ENCODE measurements at regions not wholly inside any gene's neighbourhood (a gene's known extent, or its start where the extent isn't known, plus 50 kb on each side); places are given as distances from the start of the nearest gene placed in this dataset.

DNA sequence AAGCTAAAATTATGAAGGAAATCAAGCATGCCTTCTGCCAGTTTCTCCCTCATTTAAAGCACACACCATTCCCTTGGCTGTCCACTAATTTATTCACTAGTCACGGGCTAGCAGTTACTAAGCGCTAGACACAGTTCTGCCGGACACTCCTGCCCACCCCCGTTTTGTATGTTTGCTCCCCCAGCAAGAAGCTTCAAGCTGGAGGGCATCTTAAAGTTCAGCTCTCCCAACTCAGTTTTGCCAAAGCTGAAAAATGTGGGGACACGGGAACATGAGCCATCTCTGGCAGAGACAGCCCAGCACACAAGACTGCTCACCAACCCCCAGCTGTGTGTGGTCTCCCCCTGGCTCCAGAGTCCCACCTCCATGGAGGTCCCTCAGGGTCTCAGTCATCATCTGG lies 263.6 kb downstream of the BRD1 start:
- DNase-seq = no peak

DNA sequence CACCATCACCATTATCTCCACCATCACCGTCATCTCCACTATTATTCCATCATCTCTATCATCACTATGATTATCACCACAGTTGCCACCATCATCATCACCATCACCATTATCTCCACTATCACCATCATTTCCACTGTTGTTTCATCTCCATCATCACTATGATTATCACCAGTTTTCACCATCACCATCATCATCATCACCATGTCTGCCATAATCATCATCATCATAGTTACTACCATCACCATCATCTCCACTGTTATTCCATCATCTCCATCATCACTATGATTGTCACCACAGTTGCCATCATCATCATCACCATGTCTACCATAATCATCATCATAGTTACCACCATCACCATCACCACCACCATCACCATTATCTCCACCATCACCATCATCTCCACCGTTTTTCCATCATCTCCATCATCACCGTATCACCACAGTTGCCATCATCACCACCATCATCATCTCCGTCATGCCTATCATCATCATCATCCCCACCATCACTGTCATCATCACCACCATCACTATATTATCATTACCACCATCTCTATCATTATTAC lies 264.9 kb downstream of the BRD1 start:
- DNase-seq = no peak

DNA sequence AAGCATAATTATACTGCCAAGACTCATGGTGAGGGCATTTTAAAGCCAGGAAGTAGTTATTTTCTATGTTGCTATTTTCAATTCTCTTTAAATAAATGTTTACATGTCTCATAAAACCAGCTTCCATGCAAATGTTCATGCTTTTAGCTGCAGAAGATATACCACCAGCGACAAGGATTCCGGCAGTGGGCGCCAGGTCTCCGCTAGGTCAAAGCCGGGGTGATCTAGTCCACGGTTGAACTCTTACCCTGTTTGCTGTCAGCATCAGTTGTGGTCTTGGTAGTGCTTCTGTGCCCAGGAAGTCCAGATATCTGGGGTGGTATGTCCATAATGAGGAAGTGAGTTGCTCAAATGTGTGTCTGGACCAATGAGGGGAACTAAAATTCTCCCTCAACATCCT lies 265.7 kb downstream of the BRD1 start:
- DNase-seq = no peak

GRCh38 chr22:49561338-49561737 lies 266.3 kb downstream of the BRD1 start:
- no peak for DNase-seq

DNA sequence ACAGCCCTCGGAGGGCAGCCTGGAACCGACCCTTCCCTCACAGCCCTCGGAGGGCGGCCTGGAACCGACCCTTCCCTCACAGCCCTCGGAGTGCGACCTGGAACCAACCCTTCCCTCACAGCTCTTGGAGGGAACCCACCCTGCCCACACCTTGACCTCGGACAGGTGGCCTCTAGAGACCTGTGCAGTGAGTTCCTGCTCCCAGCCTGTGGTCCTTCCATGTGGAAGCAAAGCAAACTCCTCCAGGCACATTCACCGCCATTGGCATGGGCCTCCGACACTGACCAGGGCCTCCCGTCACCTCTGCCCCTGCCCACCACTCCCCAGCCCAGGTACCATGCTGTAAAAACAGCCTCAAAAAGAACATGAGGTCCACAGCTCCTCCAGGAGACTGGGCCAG lies 272.1 kb downstream of the BRD1 start:
- DNase-seq = no peak

- DNase-seq = no peak
Observed at GRCh38 chr22:49554741-49555140, 272.9 kb downstream of the BRD1 start.

GRCh38 chr22:49554296-49554625 lies 273.4 kb downstream of the BRD1 start:
- DNase-seq = no peak

- no peak for DNase-seq
Observed at GRCh38 chr22:49553518-49554295, 274.0 kb downstream of the BRD1 start.

DNA sequence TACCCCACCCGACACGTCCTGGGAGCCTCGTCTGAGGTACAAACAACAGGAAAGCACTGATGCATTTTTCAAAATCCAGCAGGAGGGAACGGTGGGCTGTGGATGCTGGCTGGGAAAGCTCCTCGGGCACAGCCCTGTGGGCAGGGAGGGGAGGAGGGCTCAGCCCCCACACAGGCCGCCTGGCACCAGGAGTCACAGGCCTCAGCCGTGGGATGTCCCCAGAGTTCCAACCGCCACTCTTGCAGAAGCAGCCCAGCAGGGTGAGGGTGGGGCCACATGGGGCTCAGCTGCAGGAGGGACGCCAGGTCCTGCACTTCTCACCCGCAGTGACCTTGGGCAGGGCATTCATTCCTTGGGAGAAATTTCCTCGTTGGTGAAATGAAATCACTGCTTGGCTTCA lies 274.6 kb downstream of the BRD1 start:
- no peak for DNase-seq

DNA sequence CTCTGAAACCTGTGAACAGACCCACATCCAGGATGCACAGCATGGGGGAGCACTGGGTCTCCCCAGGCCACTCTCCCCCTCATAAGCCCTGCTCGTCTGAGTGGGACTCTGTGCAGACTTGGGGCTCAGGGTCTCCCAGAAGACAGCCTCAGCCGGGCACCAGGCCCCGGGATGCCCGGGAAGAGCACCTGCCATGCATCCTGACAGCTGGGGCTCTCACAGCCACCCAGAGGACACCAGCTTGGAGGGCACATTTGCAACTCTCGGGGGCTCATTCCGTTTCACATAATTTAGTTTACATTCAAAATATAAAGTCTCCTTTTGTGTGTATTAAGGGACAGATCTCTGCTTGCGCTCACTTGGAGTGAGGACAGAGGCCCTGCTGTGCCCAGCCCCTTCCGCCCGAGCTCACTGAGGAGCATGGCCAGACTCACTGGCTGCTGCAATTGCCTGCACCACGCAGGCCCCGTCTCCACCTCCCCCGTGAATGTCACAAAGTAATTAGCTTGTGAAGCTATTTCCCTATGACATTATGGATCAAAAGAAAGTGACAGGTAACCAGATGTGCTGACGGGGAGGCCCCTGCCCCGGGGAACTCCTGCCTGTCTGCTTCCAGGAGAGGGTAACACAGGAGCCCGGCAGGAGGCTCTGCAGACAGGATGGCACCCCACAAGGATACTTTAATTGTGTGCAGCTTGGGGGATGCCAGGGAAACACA lies 275.6 kb downstream of the BRD1 start:
- no peak for DNase-seq

DNA sequence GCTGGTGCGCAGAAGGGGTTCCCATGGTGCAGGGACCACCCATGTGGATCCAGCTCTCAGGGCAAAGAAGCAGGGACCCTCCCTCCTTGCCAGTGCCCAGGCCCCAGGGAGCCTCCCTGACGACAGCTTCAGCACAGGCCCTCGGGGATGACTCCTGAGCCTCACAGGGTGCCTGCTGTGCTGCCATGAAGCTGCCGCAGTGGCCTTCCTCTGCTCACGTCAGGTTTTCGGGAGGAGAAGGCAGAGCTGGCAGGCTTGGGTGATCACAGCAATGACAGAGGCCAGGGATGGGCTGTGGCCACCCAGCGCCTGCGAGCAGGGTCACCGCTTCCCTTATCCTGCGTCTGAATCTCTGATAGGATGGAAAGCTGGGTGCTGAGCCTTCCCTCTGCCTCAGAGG lies 276.2 kb downstream of the BRD1 start:
- DNase-seq = no peak

DNA sequence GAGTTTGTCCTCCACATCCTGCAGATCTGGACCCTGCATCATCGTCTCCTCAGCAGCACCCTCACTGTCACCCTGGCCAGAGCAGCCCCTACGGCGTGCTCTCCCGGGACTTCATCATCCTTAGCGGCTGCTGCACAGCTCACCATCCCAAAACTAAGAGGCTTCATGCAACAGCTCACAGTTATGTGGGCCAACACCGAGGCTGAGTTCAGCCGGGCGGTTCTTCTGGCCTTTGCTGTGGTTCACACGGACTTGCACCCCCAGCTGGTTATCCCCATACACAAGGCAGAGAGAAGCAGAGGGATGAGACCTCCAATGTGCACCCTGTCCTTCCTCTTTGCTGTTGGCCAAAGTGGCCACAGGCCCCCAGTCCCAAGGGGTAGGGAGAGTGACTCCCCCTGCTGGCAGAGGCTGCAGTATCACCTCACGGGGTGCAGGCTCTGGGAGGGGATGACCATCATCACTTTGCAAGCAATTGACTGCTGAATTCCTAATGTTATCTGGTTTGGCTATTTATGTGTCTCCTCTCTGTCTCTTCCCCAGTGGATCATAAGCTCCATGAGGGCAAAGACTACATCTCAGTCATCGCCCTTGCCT lies 276.8 kb downstream of the BRD1 start:
- DNase-seq = no peak

DNA sequence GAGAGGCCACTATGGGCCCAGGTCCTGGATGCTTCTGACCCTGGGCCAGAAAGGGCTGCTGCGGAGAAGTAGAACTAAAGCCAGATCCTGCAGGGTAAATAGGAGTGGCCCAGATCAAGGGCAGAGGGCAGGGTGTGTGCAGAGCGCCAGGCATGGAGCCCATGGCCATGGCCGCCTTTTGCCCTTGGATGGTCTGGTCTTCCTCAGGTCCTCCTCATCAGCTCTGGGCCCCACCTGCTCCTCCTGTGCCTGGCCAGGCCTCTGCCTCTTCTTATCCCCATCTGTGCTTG lies 277.6 kb downstream of the BRD1 start:
- DNase-seq = no peak

DNA sequence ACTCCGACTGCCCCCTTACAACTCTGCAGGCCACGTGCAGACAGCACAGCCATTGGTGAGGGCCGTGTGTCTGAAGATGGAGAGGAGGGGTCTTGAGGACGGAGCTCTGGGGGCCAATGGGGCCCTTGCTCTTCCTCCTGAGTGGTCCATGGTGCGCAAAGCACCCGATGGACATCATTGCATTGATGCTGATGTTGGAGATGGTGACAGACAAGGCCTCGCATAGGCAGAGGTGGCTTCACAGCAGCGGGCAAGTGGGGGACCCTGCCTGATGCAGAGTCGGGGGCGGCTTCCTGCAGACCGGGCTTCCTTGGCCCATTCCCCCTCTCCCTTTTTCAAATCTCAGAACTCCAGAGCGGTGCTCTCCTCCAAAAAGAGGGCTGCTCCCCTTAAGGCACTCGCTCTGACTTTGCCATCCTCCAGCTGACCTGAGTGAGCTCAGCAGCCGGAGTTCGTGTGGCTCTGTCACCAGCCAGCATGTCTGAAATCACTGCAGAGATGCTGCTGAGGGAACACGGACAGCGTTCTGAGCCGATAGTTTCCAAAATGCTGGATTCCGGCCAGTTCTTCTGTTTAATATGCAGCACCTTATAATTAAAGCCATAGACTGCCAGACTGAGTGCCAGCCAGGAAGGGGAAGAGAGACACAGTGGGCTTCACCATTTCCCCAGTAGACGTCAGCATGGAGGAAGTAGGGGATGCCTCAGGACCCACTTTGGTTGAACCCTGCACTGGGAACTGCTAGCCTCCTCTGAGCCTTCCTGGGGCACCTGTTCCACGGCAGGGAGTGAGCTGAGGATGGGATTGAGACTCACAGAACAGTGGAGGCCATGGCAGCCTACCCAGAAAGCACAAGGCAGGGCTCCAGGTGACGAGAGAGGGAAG lies 278.2 kb downstream of the BRD1 start:
- no peak for DNase-seq

DNA sequence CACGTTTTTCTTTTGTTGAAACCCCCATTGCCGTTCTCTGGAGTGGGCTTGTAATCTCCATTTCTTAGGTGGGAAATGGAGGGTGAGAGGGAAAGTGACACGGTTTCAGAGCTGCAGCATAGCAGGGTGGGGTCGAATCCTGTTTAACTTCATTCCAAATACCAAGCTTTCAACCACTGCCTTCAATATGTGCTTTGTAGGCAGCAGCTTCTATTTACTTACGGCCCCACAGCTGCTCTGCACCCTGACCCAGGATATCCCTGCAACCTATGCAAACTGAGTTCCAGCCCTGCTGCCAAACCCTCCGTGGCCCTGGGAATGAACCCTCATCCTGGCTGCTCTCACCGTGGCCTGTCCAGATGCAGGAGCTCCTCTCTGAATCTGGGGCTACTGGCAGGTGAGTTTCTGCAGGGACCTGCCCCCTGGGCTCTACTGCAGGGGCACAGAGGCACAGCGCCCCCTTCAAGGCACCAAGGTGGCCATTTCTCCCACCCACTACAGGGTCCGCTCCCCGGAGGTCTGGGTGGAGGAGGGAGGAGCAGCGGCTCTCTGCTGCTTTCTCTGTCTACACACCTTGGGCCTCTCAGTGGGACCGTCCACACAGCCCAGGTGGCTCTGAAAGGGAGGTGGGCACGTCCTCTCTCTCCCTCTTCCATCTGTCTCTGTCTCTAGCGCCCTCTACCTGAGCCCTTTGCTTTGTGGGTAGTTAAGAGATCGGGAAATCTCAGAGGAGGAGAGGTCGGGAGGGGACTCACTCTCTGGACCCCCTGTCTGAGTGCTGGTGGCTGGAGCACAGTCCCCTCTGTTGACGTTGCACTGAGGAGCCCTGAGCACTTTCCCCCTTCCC lies 279.1 kb downstream of the BRD1 start:
- peak in 1 of 2 experiments; percentile 11 for DNase-seq

- no peak for DNase-seq
Observed at GRCh38 chr22:49547751-49548239, 279.9 kb downstream of the BRD1 start.

DNA sequence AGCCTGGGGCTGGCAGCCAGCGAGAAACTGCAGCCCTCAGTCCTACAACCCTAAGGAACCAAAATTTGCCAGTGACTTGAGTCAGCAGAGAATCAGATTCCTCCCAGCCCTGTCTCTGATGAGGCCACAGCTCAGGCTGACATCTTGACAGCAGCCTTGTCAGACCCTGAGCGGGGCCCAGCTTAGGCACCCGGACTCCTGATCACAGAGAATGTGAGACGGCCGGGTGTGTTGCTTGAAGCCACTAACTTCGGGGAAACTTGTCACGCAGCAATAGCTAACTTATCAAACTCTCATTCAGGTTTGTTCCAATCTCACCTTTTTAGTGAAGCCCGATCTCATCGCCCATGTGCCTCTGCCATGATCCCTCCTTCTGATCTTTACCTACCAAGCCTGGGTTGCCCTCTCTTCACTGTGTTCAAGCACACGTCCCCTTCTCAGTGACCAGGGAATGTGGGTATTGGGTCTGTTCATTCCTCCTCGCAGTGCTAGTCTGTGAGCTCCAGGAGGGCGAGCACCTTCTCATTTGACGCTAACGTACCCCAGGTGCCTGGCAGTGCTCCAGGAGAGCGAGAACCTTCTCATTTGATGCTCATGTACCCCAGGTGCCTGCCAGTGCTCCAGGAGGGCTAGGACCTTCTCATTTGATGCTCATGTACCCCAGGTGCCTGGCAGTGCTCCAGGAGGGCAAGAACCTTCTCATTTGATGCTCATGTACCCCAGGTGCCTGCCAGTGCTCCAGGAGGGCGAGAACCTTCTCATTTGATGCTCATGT lies 280.7 kb downstream of the BRD1 start:
- DNase-seq = no peak

- DNase-seq = no peak
Observed at GRCh38 chr22:49545606-49546005, 282.1 kb downstream of the BRD1 start.

DNA sequence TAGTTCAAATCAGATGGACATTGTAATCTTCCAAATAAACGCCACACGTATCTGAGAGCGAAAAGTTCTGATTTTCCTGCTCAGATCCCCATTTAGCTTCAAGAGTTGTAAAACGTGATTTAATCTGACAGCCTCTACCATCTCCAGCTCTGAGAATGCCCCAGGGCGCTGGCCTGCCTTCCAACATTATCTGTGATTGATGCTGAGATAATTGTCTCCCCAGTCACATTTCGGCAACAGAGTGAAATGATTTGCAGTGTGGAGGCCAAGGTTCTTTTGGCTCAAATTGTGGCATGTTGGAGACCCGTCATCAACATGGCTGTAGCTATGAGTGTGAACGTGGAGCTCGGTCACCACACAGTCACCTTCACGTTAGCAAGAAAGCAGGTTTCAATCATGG lies 283.4 kb downstream of the BRD1 start:
- DNase-seq = no peak

DNA sequence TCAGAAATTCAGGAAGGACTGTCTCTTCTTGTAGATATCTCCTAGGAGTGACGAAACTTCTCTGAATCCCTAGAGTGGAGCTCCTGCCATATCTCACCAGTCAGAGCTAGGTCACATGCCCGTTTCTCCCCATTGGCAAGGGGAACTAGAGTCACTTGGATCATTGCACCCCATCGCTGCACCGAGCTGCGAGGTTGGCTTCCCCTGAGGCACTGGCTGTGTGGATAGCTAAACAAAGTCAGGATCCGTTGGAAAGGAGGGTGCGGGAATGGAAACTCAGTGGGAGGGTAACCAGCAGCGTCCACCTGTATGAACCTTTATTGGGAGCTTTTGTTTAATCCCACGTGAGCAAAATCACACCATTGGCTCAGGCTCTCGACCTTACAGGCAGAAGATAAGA lies 283.8 kb downstream of the BRD1 start:
- no peak for DNase-seq

- DNase-seq = no peak
Observed at GRCh38 chr22:49541693-49542230, 285.9 kb downstream of the BRD1 start.

Data from NCI-H1930 (cell line).